GM12864 (cell line): ENCODE measurements at regions not wholly inside any gene's neighbourhood (a gene's known extent, or its start where the extent isn't known, plus 50 kb on each side); places are given as distances from the start of the nearest gene placed in this dataset.
A peak's percentile ranks its signal among the peaks of the same experiment; 100 is the strongest.
"Not testable (repeated sequence)": the region's sequence is repeated elsewhere in the genome, so short reads cannot be mapped to it uniquely, and the experiment has no call there.

Experiments used
- DNase-seq: peaks from one replicate; pipeline ENCODE4 v3.0.0-alpha.2; 2011; ENCODE audit warnings: low read depth
- H3K4me3 ChIP-seq: 2 replicates; pipeline ENCODE4 v1.5.1; 2011; ENCODE audit warnings: mild to moderate bottlenecking, low read depth, low read length, control low read depth
- TF ChIP-seq, protein P1 (sequence below): IDR thresholded peaks from 2 replicates; pipeline ENCODE4 v1.5.1; 2011; ENCODE audit warnings: low read depth, mild to moderate bottlenecking, moderate library complexity, low read length, control low read depth, inconsistent platforms; ENCODE audit errors: missing control alignments

- H3K4me3 ChIP-seq = no peak overlapping the region
- no peak for DNase-seq
- TF ChIP-seq, protein P1, sequence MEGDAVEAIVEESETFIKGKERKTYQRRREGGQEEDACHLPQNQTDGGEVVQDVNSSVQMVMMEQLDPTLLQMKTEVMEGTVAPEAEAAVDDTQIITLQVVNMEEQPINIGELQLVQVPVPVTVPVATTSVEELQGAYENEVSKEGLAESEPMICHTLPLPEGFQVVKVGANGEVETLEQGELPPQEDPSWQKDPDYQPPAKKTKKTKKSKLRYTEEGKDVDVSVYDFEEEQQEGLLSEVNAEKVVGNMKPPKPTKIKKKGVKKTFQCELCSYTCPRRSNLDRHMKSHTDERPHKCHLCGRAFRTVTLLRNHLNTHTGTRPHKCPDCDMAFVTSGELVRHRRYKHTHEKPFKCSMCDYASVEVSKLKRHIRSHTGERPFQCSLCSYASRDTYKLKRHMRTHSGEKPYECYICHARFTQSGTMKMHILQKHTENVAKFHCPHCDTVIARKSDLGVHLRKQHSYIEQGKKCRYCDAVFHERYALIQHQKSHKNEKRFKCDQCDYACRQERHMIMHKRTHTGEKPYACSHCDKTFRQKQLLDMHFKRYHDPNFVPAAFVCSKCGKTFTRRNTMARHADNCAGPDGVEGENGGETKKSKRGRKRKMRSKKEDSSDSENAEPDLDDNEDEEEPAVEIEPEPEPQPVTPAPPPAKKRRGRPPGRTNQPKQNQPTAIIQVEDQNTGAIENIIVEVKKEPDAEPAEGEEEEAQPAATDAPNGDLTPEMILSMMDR = peak; percentile 4
Measured at GRCh38 chr2:103183061-103183460, 421.2 kb downstream of the TMEM182 start.

GRCh38 chr2:103196802-103197201, 435.0 kb downstream of the TMEM182 start:
- no peak overlapping the region for H3K4me3 ChIP-seq
- TF ChIP-seq, protein P1 = no peak
- DNase-seq = no peak

- not testable (repeated sequence) for DNase-seq, H3K4me3 ChIP-seq
Measured at GRCh38 chr2:103200774-103201173, 438.9 kb downstream of the TMEM182 start.

GRCh38 chr2:103208916-103209315, 447.1 kb downstream of the TMEM182 start:
- DNase-seq = no peak
- no peak overlapping the region for H3K4me3 ChIP-seq
- TF ChIP-seq, protein P1 = no peak

- no peak overlapping the region for H3K4me3 ChIP-seq
- TF ChIP-seq, protein P1 = no peak
- no peak for DNase-seq
Measured at GRCh38 chr2:103213028-103213542, 451.3 kb downstream of the TMEM182 start.

DNA sequence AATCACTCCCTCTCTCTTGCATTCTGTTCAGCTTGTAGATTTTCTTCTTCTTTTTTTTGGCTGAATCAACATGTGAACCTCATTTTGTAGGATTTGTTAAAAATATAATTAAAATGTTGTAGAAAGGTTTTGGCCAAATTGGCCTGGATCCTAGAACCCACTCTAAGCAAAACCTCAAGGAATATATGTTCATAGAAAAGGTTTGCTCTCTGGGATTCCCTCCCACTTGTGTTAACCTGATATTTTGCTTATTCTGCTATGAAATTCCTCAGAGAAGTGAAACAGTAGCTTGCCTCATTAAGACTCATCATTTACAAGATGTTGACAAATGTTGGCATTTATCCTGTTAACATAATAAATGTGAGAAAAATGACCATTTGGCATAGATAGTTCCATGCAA, 456.7 kb downstream of the TMEM182 start:
- DNase-seq = no peak
- no peak overlapping the region for H3K4me3 ChIP-seq
- TF ChIP-seq, protein P1 = no peak

- TF ChIP-seq, protein P1 = no peak
- DNase-seq = no peak
- no peak overlapping the region for H3K4me3 ChIP-seq
Measured at GRCh38 chr2:103219398-103219797, 457.6 kb downstream of the TMEM182 start.
